ENCODE measurements at regions not wholly inside any gene's neighbourhood (a gene's known extent, or its start where the extent isn't known, plus 50 kb on each side); places are given as distances from the start of the nearest gene placed in this dataset.
"Not testable (repeated sequence)": the region's sequence is repeated elsewhere in the genome, so short reads cannot be mapped to it uniquely, and the experiment has no call there.

DNA sequence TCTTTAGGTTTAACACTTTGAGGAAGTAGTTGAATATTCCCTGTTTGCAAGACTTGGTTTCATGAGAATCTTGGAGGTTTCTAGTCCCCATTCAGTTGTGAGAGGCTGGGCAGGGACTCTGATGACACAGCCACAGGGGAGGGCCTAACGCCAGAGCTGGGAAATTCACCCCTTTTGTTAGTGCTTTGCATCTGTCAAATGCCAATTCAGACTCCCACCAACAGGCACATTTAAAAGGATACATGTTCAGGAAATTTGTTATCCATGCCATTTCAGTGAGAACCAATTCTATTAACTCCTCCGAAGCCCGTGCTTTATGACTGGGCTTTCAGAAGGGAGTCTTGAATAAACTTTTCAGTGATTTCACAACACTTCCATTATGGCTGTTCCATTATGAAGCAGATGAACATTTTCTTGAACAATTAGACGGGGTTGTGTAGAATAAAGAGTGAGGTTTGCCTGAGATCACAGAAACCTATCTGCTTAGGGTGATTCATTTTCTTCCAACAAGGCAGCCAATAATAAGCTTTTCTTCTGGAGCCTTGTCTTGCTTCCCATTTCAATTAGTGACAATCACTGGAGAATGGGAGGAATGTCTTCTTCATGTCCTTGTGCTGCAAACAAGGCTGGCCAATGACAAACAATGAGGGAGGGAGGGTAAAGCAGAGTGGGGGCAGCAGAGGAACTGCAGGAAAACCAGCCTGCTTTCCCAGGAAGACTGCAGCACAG is 90.6 kb downstream of the SOX14 start:
- Mint-ChIP-seq H3K4me1 (ENCODE audit: unreplicated experiment) (peaks cover 8% of the 10 kb centered on the region), H3K27ac (ENCODE audit: unreplicated experiment) (no peak overlapping the region), H3K27me3 (ENCODE audit: unreplicated experiment) (no peaks in the 10 kb centered on the region), H3K4me3 (ENCODE audit: unreplicated experiment) (no peak overlapping the region), H3K9me3 (ENCODE audit: unreplicated experiment) (no peaks in the 10 kb centered on the region), H3K36me3 (ENCODE audit: low read depth, unreplicated experiment) (no peaks in the 10 kb centered on the region)
- DNase-seq (ENCODE audit: low spot score) = peak; percentile 8
- TF ChIP-seq, protein P1, sequence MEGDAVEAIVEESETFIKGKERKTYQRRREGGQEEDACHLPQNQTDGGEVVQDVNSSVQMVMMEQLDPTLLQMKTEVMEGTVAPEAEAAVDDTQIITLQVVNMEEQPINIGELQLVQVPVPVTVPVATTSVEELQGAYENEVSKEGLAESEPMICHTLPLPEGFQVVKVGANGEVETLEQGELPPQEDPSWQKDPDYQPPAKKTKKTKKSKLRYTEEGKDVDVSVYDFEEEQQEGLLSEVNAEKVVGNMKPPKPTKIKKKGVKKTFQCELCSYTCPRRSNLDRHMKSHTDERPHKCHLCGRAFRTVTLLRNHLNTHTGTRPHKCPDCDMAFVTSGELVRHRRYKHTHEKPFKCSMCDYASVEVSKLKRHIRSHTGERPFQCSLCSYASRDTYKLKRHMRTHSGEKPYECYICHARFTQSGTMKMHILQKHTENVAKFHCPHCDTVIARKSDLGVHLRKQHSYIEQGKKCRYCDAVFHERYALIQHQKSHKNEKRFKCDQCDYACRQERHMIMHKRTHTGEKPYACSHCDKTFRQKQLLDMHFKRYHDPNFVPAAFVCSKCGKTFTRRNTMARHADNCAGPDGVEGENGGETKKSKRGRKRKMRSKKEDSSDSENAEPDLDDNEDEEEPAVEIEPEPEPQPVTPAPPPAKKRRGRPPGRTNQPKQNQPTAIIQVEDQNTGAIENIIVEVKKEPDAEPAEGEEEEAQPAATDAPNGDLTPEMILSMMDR (IDR thresholded peaks at IDR 0.05; ENCODE audit: unreplicated experiment) = no peak

DNA sequence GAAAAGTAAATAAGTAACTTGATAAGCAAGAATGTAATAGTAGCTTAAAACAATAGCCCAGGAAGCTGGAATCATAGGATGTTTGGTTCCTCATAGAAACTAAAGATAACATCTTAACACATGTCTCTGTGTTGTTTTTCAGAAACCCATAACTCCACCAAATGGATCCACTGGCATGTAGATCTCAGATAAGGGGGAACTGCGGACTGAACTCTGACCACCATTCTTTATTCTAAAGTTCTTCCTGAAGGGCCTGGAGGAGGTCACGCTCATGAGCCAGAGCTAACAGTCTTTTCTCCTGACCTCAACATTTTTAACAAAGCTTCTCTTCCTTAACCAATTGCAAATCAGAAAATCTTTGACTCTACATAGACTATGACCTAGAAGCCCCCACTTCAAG is 101.9 kb downstream of the SOX14 start:
- Mint-ChIP-seq H3K4me1 (ENCODE audit: unreplicated experiment) (peaks cover 4% of the 10 kb centered on the region), H3K4me3 (ENCODE audit: unreplicated experiment) (no peak overlapping the region), H3K27me3 (ENCODE audit: unreplicated experiment) (no peaks in the 10 kb centered on the region), H3K36me3 (ENCODE audit: low read depth, unreplicated experiment) (no peaks in the 10 kb centered on the region), H3K27ac (ENCODE audit: unreplicated experiment) (peak overlapping the region; percentile 27), H3K9me3 (ENCODE audit: unreplicated experiment) (no peaks in the 10 kb centered on the region)
- TF ChIP-seq, protein P1 (IDR thresholded peaks at IDR 0.05; ENCODE audit: unreplicated experiment) = no peak
- DNase-seq (ENCODE audit: low spot score) = no peak

DNA sequence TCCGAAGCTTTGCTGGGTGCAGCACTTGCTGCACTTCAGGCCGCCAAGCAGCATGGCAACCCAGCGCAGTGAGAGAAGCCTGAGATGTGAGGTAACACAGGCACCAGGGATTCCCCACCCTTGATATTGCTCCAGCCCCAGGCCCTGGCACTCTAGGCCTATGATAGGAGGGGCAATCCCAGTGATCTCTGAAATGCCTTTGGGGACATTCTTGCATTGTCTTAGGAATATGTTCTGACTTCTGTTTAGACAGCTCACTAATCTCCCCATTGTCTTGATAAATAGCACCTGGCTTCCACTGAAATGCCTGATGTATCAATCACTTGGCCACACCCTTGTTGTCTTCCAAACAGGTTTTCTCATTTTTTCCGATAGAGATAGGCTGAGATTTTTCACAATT is 102.8 kb downstream of the SOX14 start:
- TF ChIP-seq, protein P1 (IDR thresholded peaks at IDR 0.05; ENCODE audit: unreplicated experiment) = no peak
- H3K9me3 Mint-ChIP-seq (ENCODE audit: unreplicated experiment) = peaks cover 7% of the 10 kb centered on the region
- no peak overlapping the region for H3K4me3 Mint-ChIP-seq (ENCODE audit: unreplicated experiment)
- peaks cover 4% of the 10 kb centered on the region for H3K4me1 Mint-ChIP-seq (ENCODE audit: unreplicated experiment)
- H3K27me3 Mint-ChIP-seq (ENCODE audit: unreplicated experiment) = no peaks in the 10 kb centered on the region
- H3K36me3 Mint-ChIP-seq (ENCODE audit: low read depth, unreplicated experiment) = no peaks in the 10 kb centered on the region
- DNase-seq (ENCODE audit: low spot score) = no peak
- H3K27ac Mint-ChIP-seq (ENCODE audit: unreplicated experiment) = no peak overlapping the region

DNA sequence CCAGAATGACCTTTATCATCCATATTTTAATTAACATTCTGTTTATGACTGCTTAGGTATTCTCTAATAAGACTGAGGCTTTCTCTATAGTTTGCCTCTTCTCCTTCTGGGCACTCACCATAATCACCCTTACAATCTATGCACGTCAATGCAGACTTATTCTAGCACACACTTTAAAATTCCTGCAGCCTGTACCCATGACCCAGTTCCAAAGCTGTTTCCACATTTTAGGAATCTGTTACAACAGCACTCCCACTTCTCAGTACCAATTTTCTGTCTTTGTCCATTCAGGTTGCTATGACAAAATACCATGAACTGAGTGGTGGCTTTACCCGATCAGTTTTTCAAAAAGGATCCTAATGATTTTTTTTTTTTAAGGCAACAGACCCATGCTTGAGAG is 103.5 kb downstream of the SOX14 start:
- no peak for DNase-seq (ENCODE audit: low spot score)
- Mint-ChIP-seq H3K27me3 (ENCODE audit: unreplicated experiment) (no peaks in the 10 kb centered on the region), H3K27ac (ENCODE audit: unreplicated experiment) (no peak overlapping the region), H3K4me1 (ENCODE audit: unreplicated experiment) (peaks cover 4% of the 10 kb centered on the region), H3K4me3 (ENCODE audit: unreplicated experiment) (no peak overlapping the region), H3K36me3 (ENCODE audit: low read depth, unreplicated experiment) (no peaks in the 10 kb centered on the region), H3K9me3 (ENCODE audit: unreplicated experiment) (peaks cover 7% of the 10 kb centered on the region)
- TF ChIP-seq, protein P1 (IDR thresholded peaks at IDR 0.05; ENCODE audit: unreplicated experiment) = no peak

DNA sequence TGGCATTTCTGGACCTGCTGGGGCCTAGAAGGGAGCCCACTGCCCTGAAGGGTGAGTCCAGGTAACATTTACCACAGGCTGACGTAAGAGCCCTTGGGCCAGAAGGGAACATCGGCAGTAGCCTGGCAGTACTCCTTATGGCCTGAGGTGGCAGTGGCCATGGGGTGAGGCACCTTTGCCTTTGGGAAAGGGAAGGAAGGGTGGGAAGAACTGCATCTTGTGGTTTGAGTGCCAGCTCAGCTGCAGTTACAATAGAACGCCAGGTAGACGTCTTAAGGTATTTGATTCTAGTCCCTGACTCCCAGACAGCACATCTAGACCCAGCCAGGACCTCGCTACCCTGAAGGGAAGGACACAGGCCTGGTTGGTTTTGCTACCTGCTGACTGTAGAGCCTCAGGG is 104.9 kb downstream of the SOX14 start:
- H3K4me1 Mint-ChIP-seq (ENCODE audit: unreplicated experiment) = peaks cover 4% of the 10 kb centered on the region
- H3K27me3 Mint-ChIP-seq (ENCODE audit: unreplicated experiment) = no peaks in the 10 kb centered on the region

DNA sequence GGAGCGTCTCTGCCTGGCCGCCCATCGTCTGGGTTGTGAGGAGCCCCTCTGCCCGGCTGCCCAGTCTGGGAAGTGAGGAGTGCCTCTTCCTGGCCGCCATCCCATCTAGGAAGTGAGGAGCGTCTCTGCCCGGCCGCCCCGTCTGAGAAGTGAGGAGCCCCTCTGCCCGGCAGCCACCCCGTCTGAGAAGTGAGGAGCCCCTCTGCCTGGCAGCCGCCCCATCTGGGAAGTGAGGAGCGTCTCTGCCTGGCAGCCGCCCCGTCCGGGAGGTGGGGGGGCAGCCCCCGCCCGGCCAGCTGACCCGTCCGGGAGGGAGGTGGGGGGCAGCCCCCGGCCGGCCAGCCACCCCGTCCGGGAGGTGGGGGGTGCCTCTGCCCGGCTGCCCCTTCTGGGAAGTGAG is 108.5 kb downstream of the SOX14 start:
- not testable (repeated sequence) for H3K36me3 Mint-ChIP-seq (ENCODE audit: low read depth, unreplicated experiment); H3K9me3 Mint-ChIP-seq (ENCODE audit: unreplicated experiment); H3K4me3 Mint-ChIP-seq (ENCODE audit: unreplicated experiment); H3K27ac Mint-ChIP-seq (ENCODE audit: unreplicated experiment); H3K27me3 Mint-ChIP-seq (ENCODE audit: unreplicated experiment); H3K4me1 Mint-ChIP-seq (ENCODE audit: unreplicated experiment); DNase-seq (ENCODE audit: low spot score)

More for the DNA sequence above, 104.9 kb downstream of the SOX14 start:
- no peak for DNase-seq (ENCODE audit: low spot score)
- Mint-ChIP-seq H3K36me3 (ENCODE audit: low read depth, unreplicated experiment) (no peaks in the 10 kb centered on the region), H3K4me3 (ENCODE audit: unreplicated experiment) (no peak overlapping the region), H3K9me3 (ENCODE audit: unreplicated experiment) (peaks cover 7% of the 10 kb centered on the region), H3K27ac (ENCODE audit: unreplicated experiment) (no peak overlapping the region)
- TF ChIP-seq, protein P1 (IDR thresholded peaks at IDR 0.05; ENCODE audit: unreplicated experiment) = no peak

DNA sequence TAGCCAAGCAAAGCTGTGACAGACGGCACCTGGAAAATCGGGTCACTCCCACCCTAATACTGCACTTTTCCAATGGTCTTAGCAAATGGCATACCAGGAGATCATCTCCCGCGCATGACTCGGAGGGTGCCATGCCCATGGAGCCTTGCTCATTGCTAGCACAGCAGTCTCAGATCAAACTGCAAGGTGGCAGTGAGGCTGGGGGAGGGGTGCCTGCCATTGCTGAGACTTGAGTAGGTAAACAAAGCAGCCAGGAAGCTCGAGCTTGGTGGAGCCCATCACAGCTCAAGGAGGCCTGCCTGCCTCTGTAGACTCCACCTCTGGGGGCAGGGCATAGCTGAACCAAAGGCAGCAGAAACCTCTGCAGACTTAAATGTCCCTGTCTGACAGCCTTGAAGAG is 113.1 kb upstream of the CLDN18 start:
- not testable (repeated sequence) for H3K27me3 Mint-ChIP-seq (ENCODE audit: unreplicated experiment); DNase-seq (ENCODE audit: low spot score); H3K4me3 Mint-ChIP-seq (ENCODE audit: unreplicated experiment); H3K4me1 Mint-ChIP-seq (ENCODE audit: unreplicated experiment); H3K9me3 Mint-ChIP-seq (ENCODE audit: unreplicated experiment); H3K27ac Mint-ChIP-seq (ENCODE audit: unreplicated experiment); H3K36me3 Mint-ChIP-seq (ENCODE audit: low read depth, unreplicated experiment)
